WTC11 (cell line): ENCODE measurements at regions not wholly inside any gene's neighbourhood (a gene's known extent, or its start where the extent isn't known, plus 50 kb on each side); places are given as distances from the start of the nearest gene placed in this dataset.

Experiments used
- CTCF ChIP-seq: fragments of 200-600 bp; IDR thresholded peaks from 2 replicates; pipeline ENCODE4 v1.8.0; 2022; ENCODE audit warnings: antibody characterized with exemption
- E2F1 ChIP-seq: sonication (generic); formaldehyde crosslinking; IDR thresholded peaks from 2 replicates; pipeline ENCODE4 v1.8.0; 2022; ENCODE audit warnings: mild to moderate bottlenecking, missing genetic modification reagents
- HMGA2 ChIP-seq: fragments of 250-450 bp; sonication (Bioruptor Pico); IDR thresholded peaks from 2 replicates; pipeline ENCODE4 v1.4.0; 2021; ENCODE audit warnings: mild to moderate bottlenecking, moderate library complexity
- ZNF121 ChIP-seq: sonication (generic); formaldehyde crosslinking; IDR thresholded peaks from 2 replicates; pipeline ENCODE4 v1.8.0; 2023; ENCODE audit warnings: missing genetic modification reagents

- TF ChIP-seq CTCF (no peak), ZNF121 (no peak), HMGA2 (CRISPR knock-in tag) (no peak), E2F1 (CRISPR knock-in tag) (no peak)
These were observed 440.9 kb downstream of the CNTN6 start for GRCh38 chr3:1533763-1534162.
